ENCODE measurements at regions not wholly inside any gene's neighbourhood (a gene's known extent, or its start where the extent isn't known, plus 50 kb on each side); places are given as distances from the start of the nearest gene placed in this dataset.

DNA sequence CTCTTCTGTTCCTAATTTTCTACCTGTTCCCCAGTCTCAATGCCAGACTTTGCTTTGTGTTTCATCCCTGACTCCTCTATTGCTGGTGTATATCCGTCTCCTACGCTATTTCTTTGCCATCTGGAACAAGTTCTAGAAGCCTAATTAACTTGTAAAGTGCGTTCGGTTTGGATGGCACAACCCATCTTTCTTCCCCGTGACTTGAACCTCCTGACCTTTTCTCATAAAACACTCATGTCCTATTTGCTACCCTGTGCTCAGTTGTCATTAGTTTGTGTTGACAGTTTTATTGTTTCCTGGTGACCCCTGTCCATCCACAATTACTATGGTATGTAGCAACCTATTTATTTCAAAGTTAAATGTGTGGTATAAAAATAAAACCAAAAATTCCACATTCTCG is 323.5 kb downstream of the TLE4 start:
- no peak overlapping the region for H3K23ac ChIP-seq (ENCODE audit: insufficient read length, low read depth, low read length)
- no peaks in the 10 kb centered on the region for H3K4me1 ChIP-seq (ENCODE audit: insufficient read depth, low read length)
- no peak overlapping the region for H3K18ac ChIP-seq (ENCODE audit: insufficient read length, low read depth, low read length)
- no peak overlapping the region for H2AFZ ChIP-seq (ENCODE audit: low read length)
- H3K14ac ChIP-seq (ENCODE audit: insufficient read depth, low read length) = no peak overlapping the region
- no peak overlapping the region for H4K5ac ChIP-seq (ENCODE audit: insufficient read length, low read depth, low read length)
- no peak for DNase-seq
- H3K4me3 Mint-ChIP-seq = no peak overlapping the region
- no peaks in the 10 kb centered on the region for H3K23me2 ChIP-seq (ENCODE audit: insufficient read length, low read depth, low read length, poor library complexity, severe bottlenecking)
- no peak overlapping the region for H2BK5ac ChIP-seq (ENCODE audit: insufficient read length, low read length)
- no peak overlapping the region for H4K91ac ChIP-seq (ENCODE audit: insufficient read length, low read depth, low read length)
- H3K79me2 ChIP-seq (ENCODE audit: insufficient read depth, low read length) = no peaks in the 10 kb centered on the region
- H3K9ac ChIP-seq (ENCODE audit: extremely low read depth, insufficient read length, low read length) = no peak overlapping the region
- H2BK12ac ChIP-seq (ENCODE audit: insufficient read length, low read depth, low read length) = no peak overlapping the region
- no peaks in the 10 kb centered on the region for H3K4me1 Mint-ChIP-seq
- H3K27ac ChIP-seq (ENCODE audit: insufficient read length, low read depth, low read length) = no peak overlapping the region
- no peak overlapping the region for H3T11ph ChIP-seq (ENCODE audit: low read length)
- no peak overlapping the region for H3K27ac Mint-ChIP-seq
- no peaks in the 10 kb centered on the region for H3K79me1 ChIP-seq (ENCODE audit: insufficient read depth, low read depth, low read length, poor library complexity, severe bottlenecking)
- H2AK5ac ChIP-seq (ENCODE audit: insufficient read length, low read length) = no peak overlapping the region
- no peak overlapping the region for H4K8ac ChIP-seq (replicated peaks; ENCODE audit: insufficient read length, low read depth, low read length)
- WGBS (ENCODE audit: extremely low coverage, insufficient read length, low lambda C conversion rate) = no CpG with 5 or more reads among the region's 6 CpGs
- no peak overlapping the region for H3K56ac ChIP-seq (ENCODE audit: insufficient read length, low read depth, low read length)
- no peak overlapping the region for H2BK20ac ChIP-seq (ENCODE audit: low read depth, low read length, poor library complexity, severe bottlenecking)
- H3K4me2 ChIP-seq (ENCODE audit: insufficient read depth, insufficient read length, low read length) = no peak overlapping the region
- H3K27me3 ChIP-seq (ENCODE audit: insufficient read depth, low read length) = no peaks in the 10 kb centered on the region
- H3K36me3 Mint-ChIP-seq (ENCODE audit: insufficient read depth in 1 of 3, low read depth in 3 of 3) = no peaks in the 10 kb centered on the region
- no peaks in the 10 kb centered on the region for H3K27me3 Mint-ChIP-seq (ENCODE audit: low read depth)
- TF ChIP-seq, protein P1, sequence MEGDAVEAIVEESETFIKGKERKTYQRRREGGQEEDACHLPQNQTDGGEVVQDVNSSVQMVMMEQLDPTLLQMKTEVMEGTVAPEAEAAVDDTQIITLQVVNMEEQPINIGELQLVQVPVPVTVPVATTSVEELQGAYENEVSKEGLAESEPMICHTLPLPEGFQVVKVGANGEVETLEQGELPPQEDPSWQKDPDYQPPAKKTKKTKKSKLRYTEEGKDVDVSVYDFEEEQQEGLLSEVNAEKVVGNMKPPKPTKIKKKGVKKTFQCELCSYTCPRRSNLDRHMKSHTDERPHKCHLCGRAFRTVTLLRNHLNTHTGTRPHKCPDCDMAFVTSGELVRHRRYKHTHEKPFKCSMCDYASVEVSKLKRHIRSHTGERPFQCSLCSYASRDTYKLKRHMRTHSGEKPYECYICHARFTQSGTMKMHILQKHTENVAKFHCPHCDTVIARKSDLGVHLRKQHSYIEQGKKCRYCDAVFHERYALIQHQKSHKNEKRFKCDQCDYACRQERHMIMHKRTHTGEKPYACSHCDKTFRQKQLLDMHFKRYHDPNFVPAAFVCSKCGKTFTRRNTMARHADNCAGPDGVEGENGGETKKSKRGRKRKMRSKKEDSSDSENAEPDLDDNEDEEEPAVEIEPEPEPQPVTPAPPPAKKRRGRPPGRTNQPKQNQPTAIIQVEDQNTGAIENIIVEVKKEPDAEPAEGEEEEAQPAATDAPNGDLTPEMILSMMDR (conservative IDR thresholded peaks at IDR 0.05) = no peak
- no peaks in the 10 kb centered on the region for H3K9me3 Mint-ChIP-seq
- no peaks in the 10 kb centered on the region for H3K9me3 ChIP-seq (ENCODE audit: control insufficient read depth, low read depth, low read length)
- H2BK120ac ChIP-seq (ENCODE audit: low read depth, low read length, poor library complexity, severe bottlenecking) = no peak overlapping the region
- no peaks in the 10 kb centered on the region for H4K20me1 ChIP-seq (ENCODE audit: control insufficient read depth, insufficient read depth, insufficient read length)
- H2BK15ac ChIP-seq (ENCODE audit: low read depth, low read length) = no peak overlapping the region
- H3K4ac ChIP-seq (ENCODE audit: low read depth, low read length) = no peak overlapping the region

Data from H9 (cell line).